Aorta (tissue), 5 donors: ENCODE measurements at regions not wholly inside any gene's neighbourhood (a gene's known extent, or its start where the extent isn't known, plus 50 kb on each side); places are given as distances from the start of the nearest gene placed in this dataset.

ENCODE experiments used
- ATAC-seq: fragments of 200-7000 bp; cut with Tn5 transposase; one replicate; pipeline ENCODE4 v1.9.1; 2022; ENCODE audit warnings: moderate library complexity; ENCODE audit not compliant: low FRiP score
- DNase-seq, 2 donors: peaks; one replicate each; pipeline ENCODE4 v3.0.0-alpha.2; 2020
- H3K27ac ChIP-seq, 2 donors: one replicate each; pipeline ENCODE4 v1.5.1; 2013; ENCODE audit warnings: low read length in 2 of 2, mild to moderate bottlenecking in 2 of 2, moderate library complexity in 2 of 2, control low read depth in 1 of 2, inconsistent platforms in 1 of 2, low read depth in 1 of 2
- H3K27me3 ChIP-seq, 2 donors: one replicate each; pipeline ENCODE4 v1.6.1; 2013; ENCODE audit warnings: control low read depth in 1 of 2, low read length in 1 of 2, mild to moderate bottlenecking in 1 of 2, moderate library complexity in 1 of 2; ENCODE audit not compliant: insufficient read depth in 2 of 2, control insufficient read depth in 1 of 2
- H3K36me3 ChIP-seq, 2 donors: one replicate each; pipeline ENCODE4 v1.6.1; 2013; ENCODE audit warnings: control low read depth in 1 of 2, low read length in 1 of 2, mild to moderate bottlenecking in 1 of 2; ENCODE audit not compliant: insufficient read depth in 2 of 2, control insufficient read depth in 1 of 2
- H3K4me1 ChIP-seq, 2 donors: one replicate each; pipeline ENCODE4 v1.6.1; 2013; ENCODE audit warnings: low read length in 2 of 2, control low read depth in 1 of 2, mild to moderate bottlenecking in 1 of 2, moderate library complexity in 1 of 2; ENCODE audit not compliant: insufficient read depth in 2 of 2, control insufficient read depth in 1 of 2
- H3K4me3 ChIP-seq, 2 donors: one replicate each; pipeline ENCODE4 v1.5.1; 2013; ENCODE audit warnings: low read length in 2 of 2, control low read depth in 1 of 2, mild to moderate bottlenecking in 1 of 2
- H3K9me3 ChIP-seq: one replicate; pipeline ENCODE4 v1.6.1; 2013; ENCODE audit warnings: mild to moderate bottlenecking, low read length; ENCODE audit not compliant: control insufficient read depth
- WGBS, 2 donors: extraction: QIAGEN DNeasy Blood & Tissue Kit; methylation state at CpG; one replicate each; pipeline ENCODE4 v1.1.7; 2013; 5-methylcytosine and 5-hydroxymethylcytosine counted together
- intact Hi-C, 2 donors: fragments of 100-400 bp; cut with DNase I; formaldehyde crosslinking; loops; one replicate each; pipeline versions ENCODE4 v1.14.2 to v1.15.0; 2022
- donor health status: healthy with polysubstance abuse.
- donor health status: Bipolar disorder and iron deficiency.
- donor health status: DM: no; HTN: no; CAD: no.
- donor health status: DM: no; HTN: no; CAD: no.
- donor health status: DM: yes; HTN: yes; CAD: no.

GRCh38 chr10:9800011-9800410 is 1217.7 kb upstream of the CELF2 start:
- Histone ChIP-seq H3K9me3 (no peaks in the 10 kb centered on the region), H3K36me3 (no peaks in the 10 kb centered on the region), H3K4me3 (no peak overlapping the region), H3K27me3 (no peaks in the 10 kb centered on the region), H3K27ac (no peak overlapping the region), H3K4me1 (no peaks in the 10 kb centered on the region)
- ATAC-seq (no peak), DNase-seq (no peak)
- WGBS, 2 donors = 81 to 84% methylated on average over 1 of the region's 1 CpG
- intact Hi-C loops = no loop called here

- 82 to 83% methylated on average over 2 of the region's 2 CpGs for WGBS, 2 donors
- no peaks in the 10 kb centered on the region for H3K36me3 ChIP-seq
- no peaks in the 10 kb centered on the region for H3K9me3 ChIP-seq
- H3K27ac ChIP-seq = no peak overlapping the region
- no peaks in the 10 kb centered on the region for H3K4me1 ChIP-seq
- H3K4me3 ChIP-seq = no peak overlapping the region
- no peaks in the 10 kb centered on the region for H3K27me3 ChIP-seq
- DNase-seq (no peak), ATAC-seq (no peak)
- intact Hi-C loops = no loop called here
These were observed 1217.1 kb upstream of the CELF2 start for GRCh38 chr10:9800571-9800970.

GRCh38 chr10:9807846-9808245 is 1209.8 kb upstream of the CELF2 start:
- 63 to 73% methylated on average over 4 of the region's 4 CpGs for WGBS, 2 donors
- Histone ChIP-seq H3K27ac (no peak overlapping the region), H3K36me3 (no peaks in the 10 kb centered on the region), H3K9me3 (no peaks in the 10 kb centered on the region), H3K4me3 (no peak overlapping the region), H3K27me3 (no peaks in the 10 kb centered on the region), H3K4me1 (no peaks in the 10 kb centered on the region)
- no peak for ATAC-seq
- no peak for DNase-seq
- intact Hi-C loops = no loop called here

GRCh38 chr10:9811601-9812000 is 1206.1 kb upstream of the CELF2 start:
- no peaks in the 10 kb centered on the region for H3K27me3 ChIP-seq
- ATAC-seq (no peak), DNase-seq (no peak)
- 17 to 39% methylated on average over 4 of the region's 4 CpGs for WGBS, 2 donors
- no peaks in the 10 kb centered on the region for H3K36me3 ChIP-seq
- intact Hi-C loops = no loop called here
- H3K27ac ChIP-seq = no peak overlapping the region
- no peaks in the 10 kb centered on the region for H3K4me1 ChIP-seq
- H3K9me3 ChIP-seq = no peaks in the 10 kb centered on the region
- H3K4me3 ChIP-seq = no peak overlapping the region

- no peaks in the 10 kb centered on the region for H3K4me1 ChIP-seq
- intact Hi-C loops = no loop called here
- no peaks in the 10 kb centered on the region for H3K9me3 ChIP-seq
- H3K4me3 ChIP-seq = no peak overlapping the region
- WGBS, 2 donors = 28 to 48% methylated on average over 1 of the region's 1 CpG
- H3K27ac ChIP-seq = no peak overlapping the region
- no peak for DNase-seq
- H3K27me3 ChIP-seq = no peaks in the 10 kb centered on the region
- no peaks in the 10 kb centered on the region for H3K36me3 ChIP-seq
- no peak for ATAC-seq
These were observed 1203.3 kb upstream of the CELF2 start for GRCh38 chr10:9814285-9814864.

- no peaks in the 10 kb centered on the region for H3K27me3 ChIP-seq
- no peaks in the 10 kb centered on the region for H3K4me1 ChIP-seq
- DNase-seq (no peak), ATAC-seq (no peak)
- no peaks in the 10 kb centered on the region for H3K36me3 ChIP-seq
- H3K27ac ChIP-seq = no peak overlapping the region
- intact Hi-C loops = no loop called here
- WGBS, 2 donors = 84 to 87% methylated on average over 4 of the region's 4 CpGs
- H3K9me3 ChIP-seq = no peaks in the 10 kb centered on the region
- no peak overlapping the region for H3K4me3 ChIP-seq
These were observed 1197.7 kb upstream of the CELF2 start for GRCh38 chr10:9819756-9820494.

GRCh38 chr10:9823268-9823930 is 1194.3 kb upstream of the CELF2 start:
- no peaks in the 10 kb centered on the region for H3K9me3 ChIP-seq
- DNase-seq = no peak
- no peaks in the 10 kb centered on the region for H3K27me3 ChIP-seq
- no peak for ATAC-seq
- H3K36me3 ChIP-seq = no peaks in the 10 kb centered on the region
- no peaks in the 10 kb centered on the region for H3K4me1 ChIP-seq
- H3K4me3 ChIP-seq = no peak overlapping the region
- no peak overlapping the region for H3K27ac ChIP-seq
- intact Hi-C loops = no loop called here
- WGBS, 2 donors = 20 to 21% methylated on average over 1 of the region's 1 CpG

GRCh38 chr10:9824631-9825071 is 1193.0 kb upstream of the CELF2 start:
- Histone ChIP-seq H3K9me3 (no peaks in the 10 kb centered on the region), H3K27me3 (no peaks in the 10 kb centered on the region), H3K4me3 (no peak overlapping the region), H3K4me1 (no peaks in the 10 kb centered on the region), H3K27ac (no peak overlapping the region), H3K36me3 (no peaks in the 10 kb centered on the region)
- intact Hi-C loops = no loop called here
- WGBS, 2 donors = 95 to 96% methylated on average over 5 of the region's 5 CpGs
- DNase-seq = no peak
- no peak for ATAC-seq
